ENCODE measurements at regions not wholly inside any gene's neighbourhood (a gene's known extent, or its start where the extent isn't known, plus 50 kb on each side); places are given as distances from the start of the nearest gene placed in this dataset.

DNA sequence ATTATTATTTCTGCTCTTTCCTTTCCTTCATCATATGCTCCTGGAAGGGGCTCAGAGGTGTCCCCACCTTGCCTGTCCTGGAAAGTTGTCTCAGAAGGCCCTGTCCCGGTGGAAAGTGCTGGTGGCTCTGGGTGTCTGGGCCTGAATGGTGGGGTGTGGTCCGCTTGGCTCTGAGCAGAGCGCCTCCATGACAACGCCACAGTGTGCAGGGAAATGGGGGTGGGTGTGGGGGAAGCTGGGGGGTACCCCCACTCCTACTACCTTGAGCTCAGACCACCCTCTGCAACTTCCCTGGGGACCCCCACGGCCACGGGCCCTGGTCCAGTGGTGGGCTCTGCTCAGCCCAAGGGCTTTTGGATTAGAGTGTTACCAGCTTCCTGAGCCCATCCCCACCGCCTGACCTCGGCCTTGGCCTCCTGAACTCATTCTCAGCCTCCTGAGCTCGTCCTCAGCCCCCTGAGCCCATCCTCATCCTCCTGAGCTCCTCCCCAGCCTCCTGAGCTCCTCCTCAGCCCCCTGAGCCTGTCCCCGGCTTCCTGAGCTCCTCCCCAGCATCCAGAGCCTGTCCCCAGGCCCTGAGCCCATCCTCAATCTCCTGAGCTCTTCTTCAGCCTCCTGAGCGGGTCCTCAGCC lies 106.4 kb upstream of the FAM20C start:
- Histone ChIP-seq H3K4me1 (peaks cover 100% of the 10 kb centered on the region in 10 experiments), H3K9me3 (replicated peaks in 1 of 11) (no peaks in the 10 kb centered on the region), H3K27ac (peak overlapping the region in 10 of 11 experiments; percentile 55 to 88 (median 80); a peak in 21 of 22 replicates), H3K9ac (peak overlapping the region; percentile 16 to 70 (median 56); a peak in 19 of 22 replicates), H3K4me3 (peak overlapping the region in 1 of 10 experiments; percentile 15; a peak in 2 of 20 replicates), H4K20me1 (no peaks in the 10 kb centered on the region), H3K4me2 (peak overlapping the region; percentile 88 to 100 (median 98)), H3K27me3 (no peaks in the 10 kb centered on the region), H3K36me3 (no peaks in the 10 kb centered on the region)
- TF ChIP-seq Cebpa-rat (IDR thresholded peaks at IDR 0.05), result no peak

DNA sequence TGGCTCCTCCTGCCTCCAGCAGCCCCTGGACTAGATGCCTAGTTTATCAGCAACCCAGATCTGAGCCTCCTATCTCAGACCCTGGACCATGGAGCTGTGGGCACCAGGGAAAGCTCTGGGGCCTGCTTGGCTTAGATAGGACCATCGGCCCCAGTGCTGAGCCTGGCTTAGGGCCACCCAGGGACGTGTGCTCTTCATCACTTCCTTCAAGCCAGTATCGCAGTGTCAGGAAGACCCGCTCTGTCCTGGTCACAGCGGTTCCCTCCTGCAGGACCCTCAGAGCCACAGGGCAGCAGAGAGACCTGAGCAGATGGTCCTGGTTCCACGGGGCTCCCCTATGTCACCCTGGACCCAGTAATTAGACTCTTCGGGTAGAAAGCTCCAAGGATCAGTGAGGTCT lies 105.7 kb upstream of the FAM20C start:
- Histone ChIP-seq H3K27ac (peak overlapping the region in 10 of 11 experiments; percentile 55 to 88 (median 80); a peak in 21 of 22 replicates), H3K36me3 (no peaks in the 10 kb centered on the region), H3K9ac (peak overlapping the region; percentile 16 to 70 (median 56); a peak in 15 of 22 replicates), H3K27me3 (no peaks in the 10 kb centered on the region), H3K9me3 (replicated peaks in 1 of 11) (no peaks in the 10 kb centered on the region), H3K4me3 (peak overlapping the region in 1 of 10 experiments; percentile 15; a peak in 2 of 20 replicates), H4K20me1 (no peaks in the 10 kb centered on the region), H3K4me1 (peaks cover 100% of the 10 kb centered on the region in 10 experiments), H3K4me2 (peak overlapping the region; percentile 88 to 100 (median 98))
- no peak for TF ChIP-seq Cebpa-rat (IDR thresholded peaks at IDR 0.05)

DNA sequence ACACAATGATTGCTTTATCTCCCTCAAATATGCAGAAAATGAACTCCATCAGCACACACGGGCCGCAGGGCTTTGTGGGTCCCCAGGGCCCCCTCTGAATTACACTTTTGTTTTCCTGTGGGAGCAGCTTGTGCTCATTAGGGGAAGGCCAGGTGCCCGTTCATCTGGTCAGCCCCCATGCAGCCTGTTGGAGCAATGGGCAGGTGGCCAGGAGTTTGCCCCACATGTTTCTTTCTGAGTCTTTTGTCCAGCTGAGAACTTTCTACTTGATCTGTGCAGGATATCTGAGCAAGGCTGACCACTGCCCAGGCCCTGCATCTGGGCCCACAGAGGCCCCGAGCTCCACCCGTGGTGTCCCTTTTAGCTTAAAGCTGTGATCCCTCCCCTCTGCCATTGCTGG lies 105.3 kb upstream of the FAM20C start:
- Histone ChIP-seq H3K4me1 (peaks cover 100% of the 10 kb centered on the region in 10 experiments), H3K27me3 (no peaks in the 10 kb centered on the region), H4K20me1 (no peaks in the 10 kb centered on the region), H3K27ac (peak overlapping the region in 9 of 11 experiments; percentile 69 to 88 (median 81); a peak in 17 of 22 replicates), H3K36me3 (no peaks in the 10 kb centered on the region), H3K9me3 (replicated peaks in 1 of 11) (no peaks in the 10 kb centered on the region), H3K4me2 (peak overlapping the region; percentile 88 to 100 (median 98)), H3K4me3 (peak overlapping the region in 2 of 10 experiments; percentile 15 to 19; a peak in 1 of 20 replicates), H3K9ac (peak overlapping the region in 8 of 11 experiments; percentile 16 to 74 (median 60); a peak in 13 of 22 replicates)
- TF ChIP-seq Cebpa-rat (IDR thresholded peaks at IDR 0.05), result no peak

DNA sequence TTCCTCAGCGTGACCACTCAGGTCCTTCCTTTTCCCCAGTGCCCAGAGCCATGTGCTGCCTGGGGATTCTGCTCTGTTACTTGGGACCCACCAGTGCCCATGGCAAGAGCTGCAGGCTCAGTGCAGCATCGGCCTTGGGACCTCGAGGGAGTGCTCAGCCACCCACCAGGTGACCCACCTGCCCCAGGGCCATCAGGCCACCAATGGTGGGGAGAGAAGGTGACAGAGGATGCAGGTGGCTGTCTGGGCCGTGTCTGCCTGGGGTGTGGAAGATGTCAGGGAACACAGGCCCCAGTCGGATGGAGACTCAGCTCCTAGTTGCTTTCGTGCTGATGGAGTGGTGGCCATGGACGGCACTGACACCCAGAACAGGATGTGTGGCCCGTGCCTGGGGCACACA lies 104.7 kb upstream of the FAM20C start:
- Histone ChIP-seq H4K20me1 (no peaks in the 10 kb centered on the region), H3K9ac (peak overlapping the region in 7 of 11 experiments; percentile 21 to 74 (median 65); a peak in 10 of 22 replicates)

DNA sequence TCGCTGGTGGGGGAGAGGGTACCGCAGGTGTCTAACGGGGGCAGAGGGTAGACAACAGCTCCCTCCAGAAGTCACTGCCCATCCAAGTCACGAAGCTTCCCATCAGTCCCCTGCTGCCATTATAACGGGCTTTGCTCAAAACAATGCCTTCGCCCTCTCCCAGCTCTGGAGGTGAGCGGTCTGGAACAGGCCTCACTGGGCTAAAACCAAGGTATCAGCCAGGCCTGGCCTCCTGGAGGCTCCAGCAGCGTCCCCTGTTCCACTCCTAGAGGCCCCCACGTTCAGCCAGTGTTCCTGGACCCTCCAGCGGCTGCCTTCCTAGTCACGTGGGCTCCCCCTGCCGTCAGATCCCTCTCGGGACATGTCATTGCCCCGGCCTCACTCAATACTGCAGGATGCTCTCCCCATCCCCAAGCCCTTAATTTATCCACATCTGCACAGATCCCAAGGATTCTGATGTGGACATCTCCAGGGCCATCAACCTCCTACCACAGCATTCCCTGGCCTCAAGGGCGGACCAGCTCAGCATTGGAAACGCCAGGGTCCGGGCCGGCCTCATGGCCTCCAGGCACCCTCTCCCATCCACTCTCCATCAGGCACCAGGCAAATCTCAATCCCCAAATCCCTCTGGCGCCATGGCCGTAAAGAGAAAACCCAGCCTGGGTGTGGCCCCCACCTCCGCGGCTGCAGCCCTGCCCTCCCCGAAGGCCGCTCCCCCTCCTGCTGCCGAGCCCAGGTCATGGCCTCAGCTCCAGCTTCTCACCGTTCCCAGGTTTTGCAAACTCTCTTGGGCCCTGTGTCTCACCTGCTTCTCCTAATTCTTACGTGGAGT lies 104.1 kb upstream of the FAM20C start:
- H3K27ac ChIP-seq, result peak overlapping the region; percentile 65 to 88 (median 80); a peak in 20 of 22 replicates

More for the DNA sequence above, 104.7 kb upstream of the FAM20C start:
- Histone ChIP-seq H3K27ac (peak overlapping the region in 9 of 11 experiments; percentile 69 to 88 (median 81); a peak in 17 of 22 replicates), H3K4me1 (peaks cover 98 to 100% (median 100%) of the 10 kb centered on the region in 10 experiments), H3K27me3 (no peaks in the 10 kb centered on the region), H3K4me3 (peak overlapping the region in 1 of 10 experiments; percentile 3; a peak in 3 of 20 replicates), H3K36me3 (no peaks in the 10 kb centered on the region), H3K4me2 (peak overlapping the region; percentile 88 to 100 (median 98)), H3K9me3 (replicated peaks in 1 of 11) (no peaks in the 10 kb centered on the region)
- no peak for TF ChIP-seq Cebpa-rat (IDR thresholded peaks at IDR 0.05)

DNA sequence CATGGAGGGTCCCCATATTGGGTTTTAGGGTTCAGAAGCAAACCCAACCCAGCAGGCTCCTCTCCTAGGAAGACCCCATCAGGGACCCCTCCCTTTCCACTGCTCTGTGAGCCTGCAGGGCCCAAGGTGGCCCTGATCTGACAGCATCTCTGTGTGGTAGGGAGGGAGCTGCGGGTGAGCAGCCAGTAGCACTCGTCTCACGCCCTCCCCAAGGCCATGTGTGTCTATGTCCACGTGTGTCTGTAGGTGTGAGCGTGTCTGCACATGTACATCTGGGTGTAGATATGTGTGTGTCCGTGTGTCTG lies 103.5 kb upstream of the FAM20C start:
- H4K20me1 ChIP-seq, result no peaks in the 10 kb centered on the region
- peak overlapping the region in 10 of 11 experiments; percentile 17 to 74 (median 66); a peak in 18 of 22 replicates for H3K9ac ChIP-seq
- peaks cover 0 to 4% (median 0%) of the 10 kb centered on the region in 11 experiments; a peak in 1 of 22 replicates for H3K9me3 ChIP-seq (replicated peaks in 1 of 11)
- peak overlapping the region in 2 of 10 experiments; percentile 11 to 46; a peak in 3 of 20 replicates for H3K4me3 ChIP-seq
- peaks cover 88 to 100% (median 92%) of the 10 kb centered on the region in 10 experiments for H3K4me1 ChIP-seq
- peak overlapping the region; percentile 65 to 88 (median 80); a peak in 21 of 22 replicates for H3K27ac ChIP-seq
- H3K36me3 ChIP-seq, result no peaks in the 10 kb centered on the region
- TF ChIP-seq Cebpa-rat (IDR thresholded peaks at IDR 0.05), result no peak
- no peaks in the 10 kb centered on the region for H3K27me3 ChIP-seq
- peak overlapping the region; percentile 88 to 100 (median 98) for H3K4me2 ChIP-seq

More for the DNA sequence above, 104.1 kb upstream of the FAM20C start:
- H4K20me1 ChIP-seq, result no peaks in the 10 kb centered on the region
- peak overlapping the region in 3 of 10 experiments; percentile 3 to 46 (median 11); a peak in 5 of 20 replicates for H3K4me3 ChIP-seq
- H3K4me1 ChIP-seq, result peaks cover 92 to 100% (median 96%) of the 10 kb centered on the region in 10 experiments
- peak overlapping the region; percentile 88 to 100 (median 98) for H3K4me2 ChIP-seq
- no peak for TF ChIP-seq Cebpa-rat (IDR thresholded peaks at IDR 0.05)
- H3K9me3 ChIP-seq (replicated peaks in 1 of 11), result no peaks in the 10 kb centered on the region; a peak in 1 of 22 replicates
- no peaks in the 10 kb centered on the region for H3K36me3 ChIP-seq
- H3K9ac ChIP-seq, result peak overlapping the region in 10 of 11 experiments; percentile 17 to 74 (median 66); a peak in 17 of 22 replicates
- H3K27me3 ChIP-seq, result no peaks in the 10 kb centered on the region

DNA sequence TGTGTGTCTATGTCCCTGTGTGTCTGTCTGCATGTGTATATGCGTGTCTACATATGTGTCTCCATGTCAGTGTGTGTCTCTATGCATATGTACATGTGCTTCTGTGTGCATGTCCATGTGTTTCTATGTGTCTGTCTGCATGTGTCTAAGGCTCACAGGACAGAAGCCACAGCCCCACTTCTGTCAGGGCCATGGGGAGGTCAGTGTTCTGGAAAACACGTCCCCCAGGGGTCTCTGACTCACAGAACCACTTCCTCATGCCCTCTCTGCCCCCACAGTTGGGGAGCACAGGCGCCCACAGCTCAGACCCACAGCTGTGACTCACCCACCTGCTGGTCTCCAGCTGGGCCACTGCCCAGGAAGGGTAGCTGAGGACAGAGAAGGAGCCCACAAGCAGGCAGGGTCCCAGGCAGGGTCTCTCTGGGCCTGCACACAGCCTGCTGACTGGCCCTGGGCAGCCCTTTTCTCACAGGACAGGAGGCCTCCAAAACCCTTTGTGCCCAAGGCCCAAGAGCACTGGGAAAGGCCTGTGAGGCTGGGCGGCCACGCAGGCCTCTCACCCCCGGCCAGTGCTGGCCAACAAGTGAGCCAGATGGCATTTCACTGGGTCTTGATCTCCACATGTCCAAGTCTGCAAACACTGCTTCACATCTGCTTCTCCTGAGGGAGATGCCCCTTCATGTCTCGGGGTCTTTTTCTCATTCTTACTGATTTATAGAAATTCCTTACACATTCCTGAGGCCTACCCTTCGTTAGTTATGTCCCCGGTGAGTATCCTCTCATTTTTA lies 102.9 kb upstream of the FAM20C start:
- Histone ChIP-seq H3K4me3 (peak overlapping the region in 3 of 10 experiments; percentile 2 to 46 (median 11); a peak in 4 of 20 replicates), H3K4me1 (peaks cover 85 to 100% (median 92%) of the 10 kb centered on the region in 10 experiments), H3K4me2 (peak overlapping the region; percentile 88 to 100 (median 98)), H3K9me3 (replicated peaks in 1 of 11) (peaks cover 0 to 4% (median 0%) of the 10 kb centered on the region in 11 experiments; a peak in 1 of 22 replicates), H3K36me3 (no peaks in the 10 kb centered on the region), H3K27ac (peak overlapping the region; percentile 65 to 88 (median 80); a peak in 21 of 22 replicates), H4K20me1 (no peaks in the 10 kb centered on the region), H3K9ac (peak overlapping the region; percentile 17 to 74 (median 65); a peak in 21 of 22 replicates), H3K27me3 (no peaks in the 10 kb centered on the region)
- no peak for TF ChIP-seq Cebpa-rat (IDR thresholded peaks at IDR 0.05)
